KG1 (cell line): ENCODE measurements at regions not wholly inside any gene's neighbourhood (a gene's known extent, or its start where the extent isn't known, plus 50 kb on each side); places are given as distances from the start of the nearest gene placed in this dataset.
A peak's percentile ranks its signal among the peaks of the same experiment; 100 is the strongest.
"Not testable (repeated sequence)": the region's sequence is repeated elsewhere in the genome, so short reads cannot be mapped to it uniquely, and the experiment has no call there.

Experiments
- DNase-seq: peaks from one replicate; lab custom pipeline; 2025; lab: John Stamatoyannopoulos, UW

DNA sequence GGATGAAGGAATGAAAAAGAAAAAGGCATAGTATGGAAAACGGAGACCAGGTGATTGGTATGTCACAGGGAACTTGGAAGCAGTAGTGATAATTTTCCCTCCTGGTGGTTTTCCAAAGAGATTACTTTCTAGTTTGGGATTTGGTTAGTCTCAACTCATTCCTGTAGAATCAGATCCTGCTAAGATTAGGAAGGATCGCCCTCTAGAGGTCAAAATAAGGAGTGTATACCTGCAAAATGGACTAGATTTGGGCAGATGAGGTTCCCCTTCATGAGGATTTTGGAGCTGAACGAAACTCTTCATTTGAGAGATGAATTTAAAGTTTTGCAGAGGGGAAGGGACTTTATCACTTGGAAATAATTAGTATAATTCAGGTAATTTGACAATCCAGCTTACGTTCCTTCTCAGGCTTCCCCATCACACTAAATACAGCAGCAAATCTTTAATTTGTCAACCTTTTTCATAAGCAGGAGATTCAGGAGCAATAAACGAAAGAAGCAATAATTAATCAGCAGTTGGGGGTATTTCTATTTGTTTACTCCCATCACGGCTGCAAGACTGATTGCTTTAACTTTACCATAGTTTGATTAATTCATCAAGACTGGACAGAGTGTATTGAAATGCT lies 65.2 kb downstream of the CCDC195 start:
- peak; percentile 50 for DNase-seq

DNA sequence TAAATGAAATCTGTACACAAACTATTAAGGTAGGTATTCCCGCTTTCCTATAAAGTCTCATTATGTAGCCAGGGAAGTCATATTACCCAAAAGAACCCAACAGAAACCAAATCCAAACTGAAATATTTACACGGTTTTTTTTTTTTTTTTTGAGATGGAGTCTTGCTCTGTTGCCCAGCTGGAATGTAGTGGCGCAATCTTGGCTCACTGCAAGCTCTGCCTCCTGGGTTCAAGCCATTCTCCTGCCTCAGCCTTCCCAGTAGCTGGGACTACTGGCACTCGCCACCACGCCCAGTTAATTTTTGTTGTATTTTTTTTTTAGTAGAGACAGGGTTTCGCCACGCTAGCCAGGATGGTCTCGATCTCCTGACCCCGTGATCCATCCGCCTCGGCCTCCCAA lies 62.5 kb upstream of the CUL3 start:
- DNase-seq = not testable (repeated sequence)

DNA sequence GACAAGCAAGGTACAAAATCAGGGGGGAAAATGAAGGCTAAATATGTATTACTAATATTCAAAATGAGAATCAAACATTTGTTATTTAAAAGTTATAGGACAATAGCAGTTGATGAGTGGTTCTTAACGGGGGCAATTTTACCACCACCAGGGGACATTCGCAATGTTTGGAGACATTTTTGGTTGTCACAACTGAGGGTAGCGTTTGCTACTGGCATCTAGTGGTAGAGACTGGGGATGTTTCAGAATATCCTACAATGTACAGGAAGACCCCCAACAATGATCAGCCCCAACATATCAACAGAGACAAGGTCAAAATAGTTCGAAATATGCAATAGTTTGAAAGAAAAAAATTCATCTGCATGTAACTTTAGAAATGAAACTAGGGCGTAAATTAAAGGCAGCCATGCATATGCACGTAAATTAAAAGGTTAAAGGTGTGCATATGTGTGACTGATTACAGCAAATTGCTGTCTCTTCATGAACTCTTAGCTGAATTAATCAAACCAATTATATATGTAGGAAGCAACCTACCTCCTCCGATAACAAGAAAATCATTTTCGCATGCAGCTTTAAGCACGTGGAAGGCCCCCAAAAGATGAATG lies 61.2 kb upstream of the CUL3 start:
- peak; percentile 26 for DNase-seq

DNA sequence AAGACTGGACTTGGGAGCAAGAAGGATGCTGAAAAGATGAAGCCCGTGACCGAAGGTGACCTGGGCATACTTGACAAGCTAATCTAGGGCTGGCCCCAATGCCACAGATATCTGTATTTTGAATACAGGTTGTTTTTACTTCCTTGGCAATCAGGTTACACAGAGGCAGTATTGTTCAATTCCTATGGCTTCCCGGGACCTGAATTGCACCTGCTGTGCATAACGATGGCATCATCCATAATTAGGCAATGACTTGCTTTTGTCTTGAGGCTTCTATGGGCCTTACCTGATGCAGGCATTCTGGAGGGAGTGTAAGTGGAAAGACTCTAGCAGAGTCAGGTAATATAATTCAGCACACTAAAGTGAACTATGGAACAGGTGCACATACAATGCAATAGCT lies 60.6 kb upstream of the CUL3 start:
- no peak for DNase-seq

DNA sequence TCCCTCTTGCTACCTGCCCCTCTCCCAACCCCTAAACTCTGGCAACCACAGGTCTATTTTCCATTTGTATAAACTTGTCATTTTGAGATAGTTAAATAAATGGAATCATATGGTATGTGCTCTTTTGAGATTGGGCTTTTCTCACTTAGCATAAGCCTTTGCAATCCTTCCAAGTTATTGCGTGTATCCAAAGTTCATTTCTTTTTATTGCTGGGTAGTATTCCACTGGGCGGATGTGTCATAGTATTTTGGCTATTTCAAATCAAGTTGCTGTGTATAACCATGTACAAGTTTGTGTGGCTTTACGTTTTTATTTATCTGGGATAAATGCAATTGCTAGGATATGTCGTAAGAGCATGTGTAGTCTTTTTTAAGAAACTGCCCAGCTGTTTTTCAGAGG lies 55.5 kb upstream of the CUL3 start:
- DNase-seq = no peak

DNA sequence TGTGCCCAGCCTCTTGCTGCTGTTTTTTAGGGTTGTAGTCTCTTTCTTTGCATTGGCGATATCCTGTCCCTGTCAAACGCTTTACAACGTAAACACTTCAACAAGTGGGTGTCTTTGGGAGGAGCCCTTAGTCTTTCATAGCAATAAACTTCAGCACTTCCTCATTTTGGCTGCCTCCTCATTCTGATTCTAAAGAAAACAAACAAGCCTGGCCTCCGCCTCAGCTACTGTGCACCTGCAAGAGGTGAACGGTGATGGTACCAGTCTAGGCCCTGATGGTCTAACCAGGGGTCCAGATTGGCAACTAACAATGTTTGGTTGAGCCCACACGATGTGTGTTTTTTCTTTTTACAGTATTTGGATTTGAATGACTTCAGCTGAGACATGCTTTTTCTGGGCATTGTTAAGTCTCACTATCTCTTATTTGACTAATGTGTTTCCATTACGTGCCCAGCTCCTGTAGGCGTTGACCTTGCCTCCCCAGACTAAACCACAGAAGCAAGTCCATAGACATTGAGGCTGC lies 53.2 kb upstream of the CUL3 start:
- DNase-seq = no peak
